ENCODE measurements at regions not wholly inside any gene's neighbourhood (a gene's known extent, or its start where the extent isn't known, plus 50 kb on each side); places are given as distances from the start of the nearest gene placed in this dataset.

- TF ChIP-seq POLR2AphosphoS5 (IDR thresholded peaks at IDR 0.05; ENCODE audit: borderline replicate concordance, low read depth, low read length) (no peak), EZH2 (IDR thresholded peaks at IDR 0.05) (no peak), FOXP2 (optimal IDR thresholded peaks at IDR 0.05; ENCODE audit: control extremely low read depth, extremely low read length, insufficient read depth) (no peak)
Observed at GRCh38 chrX:117839544-117839943, 277.1 kb downstream of the KLHL13 start.
